H1 (cell line): ENCODE measurements at regions not wholly inside any gene's neighbourhood (a gene's known extent, or its start where the extent isn't known, plus 50 kb on each side); places are given as distances from the start of the nearest gene placed in this dataset.

Source experiments
- CTCF ChIA-PET: fragments of 300-600 bp; sonication (Branson Sonifier 250); formaldehyde crosslinking; loops from one replicate; lab custom pipeline; 2021; ENCODE audit not compliant: partially characterized antibody; lab: Charles Lee
- POLR2A ChIA-PET: fragments of 300-600 bp; sonication (Branson Sonifier 250); formaldehyde crosslinking; loops from one replicate; lab custom pipeline; 2021; ENCODE audit warnings: inconsistent platforms; ENCODE audit not compliant: partially characterized antibody; lab: Charles Lee
- DNase-seq, 2 experiments: peaks; one replicate each; pipeline versions ENCODE4 v3.0.0 to v3.0.0-alpha.2; 2010 to 2022; ENCODE audit warnings: low spot score in 2 of 2, low read depth in 1 of 2, mixed read lengths in 1 of 2
- FAIRE-seq: peaks from 2 replicates; lab custom pipeline; 2011; peaks lifted over from hg19 to GRCh38; lab: Jason Lieb, UNC
- H2AFZ ChIP-seq: 2 replicates; pipeline ENCODE4 v1.8.1; 2012; ENCODE audit warnings: low read length, inconsistent platforms
- H2AK5ac ChIP-seq: 2 replicates; pipeline ENCODE4 v1.6.1; 2013; ENCODE audit warnings: low read depth, low read length
- H2BK120ac ChIP-seq: replicated peaks from 2 replicates; pipeline ENCODE3; 2013; ENCODE audit warnings: low read depth, low read length, inconsistent platforms
- H2BK12ac ChIP-seq: 2 replicates; pipeline ENCODE4 v1.6.1; 2013; ENCODE audit warnings: low read depth, low read length
- H2BK15ac ChIP-seq: 2 replicates; pipeline ENCODE4 v1.6.1; 2013; ENCODE audit warnings: low read length
- H2BK20ac ChIP-seq: 2 replicates; pipeline ENCODE4 v1.6.1; 2013; ENCODE audit warnings: low read length
- H2BK5ac ChIP-seq: 2 replicates; pipeline ENCODE4 v1.6.1; 2013; ENCODE audit warnings: low read depth, low read length
- H3K14ac ChIP-seq: 2 replicates; pipeline ENCODE4 v1.6.1; 2013; ENCODE audit warnings: inconsistent platforms; ENCODE audit not compliant: insufficient read length
- H3K18ac ChIP-seq: 2 replicates; pipeline ENCODE4 v1.6.1; 2013; ENCODE audit warnings: low read length; ENCODE audit errors: extremely low read depth
- H3K23ac ChIP-seq: 2 replicates; pipeline ENCODE4 v1.6.1; 2013; ENCODE audit warnings: inconsistent platforms; ENCODE audit not compliant: insufficient read length
- H3K23me2 ChIP-seq: 2 replicates; pipeline ENCODE4 v1.6.1; 2013; ENCODE audit warnings: low read depth, low read length
- H3K27ac ChIP-seq: 2 replicates; pipeline ENCODE4 v1.6.1; 2011; ENCODE audit warnings: low read depth, low read length, inconsistent platforms
- H3K27me3 ChIP-seq, 4 experiments: replicated peaks in 1 of 4; 1 replicate in 1 of 4; 2 replicates in 3 of 4; pipeline versions ENCODE4 v1.6.1 to v1.8.1; 2011 to 2013; ENCODE audit warnings: low read length in 3 of 4, mild to moderate bottlenecking in 3 of 4, inconsistent platforms in 2 of 4, mixed read lengths in 2 of 4, moderate library complexity in 1 of 4; ENCODE audit not compliant: control insufficient read depth in 3 of 4, insufficient read depth in 3 of 4; ENCODE audit errors: extremely low read depth in 1 of 4
- H3K36me3 ChIP-seq, 4 experiments: 2 replicates each; pipeline versions ENCODE4 v1.6.1 to v1.8.1; 2011 to 2013; ENCODE audit warnings: mild to moderate bottlenecking in 4 of 4, low read length in 3 of 4, moderate library complexity in 2 of 4, control low read depth in 1 of 4, inconsistent platforms in 1 of 4; ENCODE audit not compliant: insufficient read depth in 4 of 4, control insufficient read depth in 2 of 4
- H3K4ac ChIP-seq: replicated peaks from 2 replicates; pipeline ENCODE3; 2013; ENCODE audit warnings: low read length, low read depth, mixed read lengths, inconsistent platforms; ENCODE audit not compliant: insufficient read length
- H3K4me1 ChIP-seq, 4 experiments: replicated peaks in 1 of 4; 1 replicate in 1 of 4; 2 replicates in 3 of 4; pipeline versions ENCODE4 v1.6.1 to v1.8.1; 2011 to 2013; ENCODE audit warnings: low read length in 3 of 4, inconsistent platforms in 2 of 4, mixed read lengths in 1 of 4; ENCODE audit not compliant: insufficient read depth in 4 of 4, control insufficient read depth in 3 of 4
- H3K4me2 ChIP-seq, 2 experiments: 2 replicates each; pipeline versions ENCODE4 v1.6.1 to v1.8.1; 2011 to 2013; ENCODE audit warnings: low read depth in 2 of 2, low read length in 2 of 2, control low read depth in 1 of 2, inconsistent platforms in 1 of 2, mild to moderate bottlenecking in 1 of 2; ENCODE audit not compliant: insufficient read depth in 1 of 2
- H3K4me3 ChIP-seq, 4 experiments: fragments of 200-600, 300-600 bp in 1 of 4; sonication (generic), shearing (Covaris generic), sonication (Bioruptor Twin) in 1 of 4; 2 replicates each; pipeline versions ENCODE4 v1.5.1 to v1.8.1; 2011 to 2016; ENCODE audit warnings: low read length in 4 of 4, low read depth in 3 of 4, control low read depth in 2 of 4, inconsistent platforms in 2 of 4, mild to moderate bottlenecking in 2 of 4, mixed read lengths in 1 of 4, moderate library complexity in 1 of 4; ENCODE audit not compliant: insufficient read depth in 2 of 4; ENCODE audit errors: extremely low read depth in 1 of 4
- H3K56ac ChIP-seq: replicated peaks from 2 replicates; pipeline ENCODE3; 2013; ENCODE audit warnings: low read depth, mild to moderate bottlenecking, mixed read lengths, low read length, inconsistent platforms; ENCODE audit not compliant: insufficient read length
- H3K79me1 ChIP-seq: 2 replicates; pipeline ENCODE4 v1.6.1; 2013; ENCODE audit warnings: low read depth, low read length, control low read depth
- H3K79me2 ChIP-seq, 2 experiments: 2 replicates each; pipeline versions ENCODE4 v1.6.1 to v1.8.1; 2012 to 2013; ENCODE audit warnings: low read length in 2 of 2, mild to moderate bottlenecking in 2 of 2, inconsistent platforms in 1 of 2; ENCODE audit not compliant: insufficient read depth in 2 of 2, control insufficient read depth in 1 of 2
- H3K9ac ChIP-seq, 4 experiments: replicated peaks in 1 of 4; 1 replicate in 1 of 4; 2 replicates in 3 of 4; pipeline versions ENCODE4 v1.6.1 to v1.8.1; 2011 to 2013; ENCODE audit warnings: low read depth in 3 of 4, low read length in 3 of 4, control low read depth in 2 of 4, mild to moderate bottlenecking in 2 of 4, moderate library complexity in 2 of 4, inconsistent platforms in 1 of 4; ENCODE audit errors: extremely low read depth in 1 of 4
- H3K9me3 ChIP-seq, 2 experiments: 2 replicates each; pipeline versions ENCODE4 v1.6.1 to v1.8.1; 2012 to 2013; ENCODE audit warnings: mild to moderate bottlenecking in 2 of 2, moderate library complexity in 2 of 2, control low read depth in 1 of 2, inconsistent platforms in 1 of 2, low read depth in 1 of 2, low read length in 1 of 2, mixed read lengths in 1 of 2; ENCODE audit not compliant: insufficient read depth in 2 of 2
- H4K20me1 ChIP-seq, 2 experiments: replicated peaks in 1 of 2; 2 replicates each; pipeline versions ENCODE3 to v1.8.1; 2011 to 2013; ENCODE audit warnings: inconsistent platforms in 2 of 2, low read length in 2 of 2, mild to moderate bottlenecking in 1 of 2; ENCODE audit not compliant: insufficient read depth in 2 of 2, control insufficient read depth in 1 of 2
- H4K5ac ChIP-seq: 2 replicates; pipeline ENCODE4 v1.6.1; 2013; ENCODE audit warnings: low read length, low read depth, mixed read lengths, inconsistent platforms; ENCODE audit not compliant: insufficient read length
- H4K8ac ChIP-seq: 2 replicates; pipeline ENCODE4 v1.8.0; 2013; ENCODE audit warnings: mild to moderate bottlenecking, moderate library complexity, low read length, inconsistent platforms; ENCODE audit not compliant: insufficient read depth; ENCODE audit errors: extremely low read depth
- H4K91ac ChIP-seq: replicated peaks from 2 replicates; pipeline ENCODE3; 2013; ENCODE audit warnings: low read length, mixed read lengths, inconsistent platforms; ENCODE audit not compliant: insufficient read length
- CBX5 ChIP-seq: fragments of 300-800, 300-1000 bp; sonication (generic); IDR thresholded peaks from 2 replicates; pipeline ENCODE4 v1.7.1; 2016; ENCODE audit warnings: antibody characterized with exemption, low read length, low read depth
- CEBPB ChIP-seq: IDR thresholded peaks from 2 replicates; pipeline ENCODE4 v1.6.1; 2012; ENCODE audit warnings: low read depth, low read length
- E2F6 ChIP-seq: IDR thresholded peaks from 2 replicates; pipeline ENCODE4 v1.6.1; 2012; ENCODE audit warnings: inconsistent platforms
- EP300 ChIP-seq, 2 experiments: IDR thresholded peaks; 1 replicate in 1 of 2; 2 replicates in 1 of 2; pipeline ENCODE4 v1.6.1; 2011 to 2012; ENCODE audit warnings: low read depth in 2 of 2, low read length in 2 of 2, mild to moderate bottlenecking in 2 of 2, borderline replicate concordance in 1 of 2, inconsistent platforms in 1 of 2, moderate library complexity in 1 of 2
- EZH2 ChIP-seq: fragments of 200-600 bp; sonication (generic); IDR thresholded peaks from 2 replicates; pipeline ENCODE4 v1.7.1; 2012; ENCODE audit warnings: low read depth, mild to moderate bottlenecking, moderate library complexity, low read length, inconsistent platforms; ENCODE audit not compliant: severe bottlenecking
- NANOG ChIP-seq: IDR thresholded peaks from 2 replicates; pipeline ENCODE4 v1.6.1; 2011; ENCODE audit warnings: low read length, low read depth, mild to moderate bottlenecking, inconsistent platforms; ENCODE audit not compliant: insufficient read depth, poor library complexity, severe bottlenecking
- POLR2A ChIP-seq, 2 experiments: IDR thresholded peaks; 1 replicate in 1 of 2; 2 replicates in 1 of 2; pipeline ENCODE4 v1.6.1; 2011; ENCODE audit warnings: low read depth in 2 of 2, low read length in 2 of 2, mild to moderate bottlenecking in 2 of 2; ENCODE audit errors: control extremely low read depth in 1 of 2
- POLR2AphosphoS5 ChIP-seq: IDR thresholded peaks from 2 replicates; pipeline ENCODE4 v1.6.1; 2011; ENCODE audit warnings: low read depth, low read length
- RFX5 ChIP-seq: IDR thresholded peaks from 2 replicates; pipeline ENCODE4 v1.6.1; 2011; ENCODE audit warnings: low read depth, low read length, improper control_type of control experiment, borderline replicate concordance
- RXRA ChIP-seq: IDR thresholded peaks from 2 replicates; pipeline ENCODE4 v1.6.1; 2011; ENCODE audit warnings: low read depth, mild to moderate bottlenecking, low read length, moderate library complexity; ENCODE audit not compliant: insufficient read depth
- SUZ12 ChIP-seq: fragments of 200-600 bp; sonication (generic); IDR thresholded peaks from 2 replicates; pipeline ENCODE4 v1.6.1; 2012; ENCODE audit warnings: mild to moderate bottlenecking, inconsistent platforms, low read length, moderate library complexity, mixed read lengths
- TAF7 ChIP-seq: optimal IDR thresholded peaks from 2 replicates; pipeline ENCODE3; 2011; ENCODE audit warnings: low read depth, mild to moderate bottlenecking, inconsistent platforms, low read length, moderate library complexity, borderline replicate concordance
- TCF12 ChIP-seq: IDR thresholded peaks from 2 replicates; pipeline ENCODE4 v1.6.1; 2011; ENCODE audit warnings: low read depth, mild to moderate bottlenecking, low read length
- TEAD4 ChIP-seq: IDR thresholded peaks from 2 replicates; pipeline ENCODE4 v1.6.1; 2012; ENCODE audit warnings: low read depth, low read length, inconsistent platforms, mixed read lengths
- YY1 ChIP-seq: IDR thresholded peaks from 2 replicates; pipeline ENCODE4 v1.6.1; 2011; ENCODE audit warnings: low read depth, mild to moderate bottlenecking, low read length
- WGBS, 2 experiments: shearing (Covaris generic) in 1 of 2; methylation state at CpG; one replicate each; pipeline versions ENCODE4 v1.1.6 to v1.1.7; 2013 to 2015; ENCODE audit warnings: low lambda C conversion rate in 2 of 2, mixed read lengths in 2 of 2, inconsistent platforms in 1 of 2, low coverage in 1 of 2, missing lambda C conversion rate in 1 of 2; ENCODE audit not compliant: insufficient replicate concordance in 2 of 2, insufficient coverage in 1 of 2, insufficient read length in 1 of 2; ENCODE audit errors: extremely low coverage in 1 of 2, missing lambda C conversion rate in 1 of 2; 5-methylcytosine and 5-hydroxymethylcytosine counted together

GRCh38 chr5:4348919-4349318 lies 753.3 kb downstream of the IRX1 start:
- FAIRE-seq (no peak), DNase-seq (no peak)
- H3K36me3 ChIP-seq: no peaks in the 10 kb centered on the region
- no peak overlapping the region for H4K8ac ChIP-seq
- no peaks in the 10 kb centered on the region for H3K79me1 ChIP-seq
- ChIA-PET POLR2A (no interaction called here), CTCF (interaction anchor here (0.6 kb wide), 1 partner anchor 755 kb away, joined by 3 read pairs; no protein-coding TSS in a partner anchor)
- no peak overlapping the region for H3K4me2 ChIP-seq
- no peaks in the 10 kb centered on the region; a peak in 1 of 4 replicates for H3K9me3 ChIP-seq
- H3K4me3 ChIP-seq: no peak overlapping the region
- H3K4ac ChIP-seq: no peak overlapping the region
- no peak overlapping the region for H3K56ac ChIP-seq
- no peak overlapping the region for H4K5ac ChIP-seq
- H2BK12ac ChIP-seq: no peak overlapping the region
- H3K79me2 ChIP-seq: no peaks in the 10 kb centered on the region
- no peaks in the 10 kb centered on the region for H3K23me2 ChIP-seq
- H2AFZ ChIP-seq: no peak overlapping the region
- H3K4me1 ChIP-seq: no peaks in the 10 kb centered on the region
- no peaks in the 10 kb centered on the region for H4K20me1 ChIP-seq
- H2BK120ac ChIP-seq: no peak overlapping the region
- no peak overlapping the region for H3K23ac ChIP-seq
- 91% methylated on average over 3 of the region's 3 CpGs; no CpG with 5 or more reads in 1 of the 2 experiments for WGBS, 2 experiments
- H3K27me3 ChIP-seq: no peaks in the 10 kb centered on the region
- H2BK15ac ChIP-seq: no peak overlapping the region
- H2BK5ac ChIP-seq: no peak overlapping the region
- H4K91ac ChIP-seq: no peak overlapping the region
- H2AK5ac ChIP-seq: no peak overlapping the region
- H3K9ac ChIP-seq: no peak overlapping the region
- no peak overlapping the region for H3K18ac ChIP-seq
- no peak overlapping the region for H2BK20ac ChIP-seq
- H3K27ac ChIP-seq: no peak overlapping the region
- no peak overlapping the region for H3K14ac ChIP-seq
- no peak for TF ChIP-seq RFX5
- no peak for TF ChIP-seq CEBPB
- no peak for TF ChIP-seq EP300 (IDR thresholded peaks at IDR 0.05; ENCODE audit: borderline replicate concordance in 1 of 2, low read depth in 2 of 2, low read length in 2 of 2)
- no peak for TF ChIP-seq RXRA
- no peak for TF ChIP-seq CBX5
- no peak for TF ChIP-seq NANOG
- no peak for TF ChIP-seq POLR2AphosphoS5
- TF ChIP-seq TCF12: no peak
- TF ChIP-seq TAF7: no peak
- no peak for TF ChIP-seq POLR2A (IDR thresholded peaks at IDR 0.05; ENCODE audit: control extremely low read depth in 1 of 2, low read depth in 2 of 2, low read length in 2 of 2)
- TF ChIP-seq YY1: no peak
- no peak for TF ChIP-seq EZH2
- no peak for TF ChIP-seq SUZ12
- TF ChIP-seq E2F6: no peak
- TF ChIP-seq TEAD4: no peak
